Forelimb muscle (tissue), 1 donor: ENCODE measurements at regions not wholly inside any gene's neighbourhood (a gene's known extent, or its start where the extent isn't known, plus 50 kb on each side); places are given as distances from the start of the nearest gene placed in this dataset.

Experiments
- DNase-seq: peaks from one replicate; pipeline ENCODE4 v3.0.0-alpha.2; 2013; ENCODE audit warnings: low read depth

GRCh38 chrX:20378233-20378920, 111.7 kb upstream of the RPS6KA3 start:
- DNase-seq, result no peak

- DNase-seq, result no peak
These were observed 108.3 kb upstream of the RPS6KA3 start for GRCh38 chrX:20374900-20375438.

- no peak for DNase-seq
These were observed 107.7 kb upstream of the RPS6KA3 start for GRCh38 chrX:20374450-20374849.

GRCh38 chrX:20373063-20373462, 106.4 kb upstream of the RPS6KA3 start:
- DNase-seq, result no peak

GRCh38 chrX:20372533-20372932, 105.8 kb upstream of the RPS6KA3 start:
- no peak for DNase-seq

GRCh38 chrX:20369468-20369867, 102.8 kb upstream of the RPS6KA3 start:
- no peak for DNase-seq

GRCh38 chrX:20364238-20364637, 97.5 kb upstream of the RPS6KA3 start:
- DNase-seq, result no peak

- DNase-seq, result no peak
These were observed 96.6 kb upstream of the RPS6KA3 start for GRCh38 chrX:20363275-20363674.

GRCh38 chrX:20362268-20363267, 95.9 kb upstream of the RPS6KA3 start:
- DNase-seq, result peak; percentile 48

- no peak for DNase-seq
These were observed 95.2 kb upstream of the RPS6KA3 start for GRCh38 chrX:20361890-20362262.

- no peak for DNase-seq
These were observed 94.6 kb upstream of the RPS6KA3 start for GRCh38 chrX:20361081-20361889.

GRCh38 chrX:20355187-20355586, 88.5 kb upstream of the RPS6KA3 start:
- no peak for DNase-seq

- no peak for DNase-seq
These were observed 87.8 kb upstream of the RPS6KA3 start for GRCh38 chrX:20354505-20354904.

GRCh38 chrX:20352935-20353336, 86.2 kb upstream of the RPS6KA3 start:
- no peak for DNase-seq

- DNase-seq, result no peak
These were observed 85.8 kb upstream of the RPS6KA3 start for GRCh38 chrX:20352504-20352903.

- no peak for DNase-seq
These were observed 83.9 kb upstream of the RPS6KA3 start for GRCh38 chrX:20350596-20350995.

GRCh38 chrX:20348139-20348538, 81.4 kb upstream of the RPS6KA3 start:
- no peak for DNase-seq

- DNase-seq, result no peak
These were observed 80.8 kb upstream of the RPS6KA3 start for GRCh38 chrX:20347481-20347880.

- DNase-seq, result no peak
These were observed 67.0 kb upstream of the RPS6KA3 start for GRCh38 chrX:20333672-20334071.

- no peak for DNase-seq
These were observed 63.8 kb upstream of the RPS6KA3 start for GRCh38 chrX:20330545-20330944.

GRCh38 chrX:20329435-20329834, 62.7 kb upstream of the RPS6KA3 start:
- no peak for DNase-seq
